ENCODE measurements at regions not wholly inside any gene's neighbourhood (a gene's known extent, or its start where the extent isn't known, plus 50 kb on each side); places are given as distances from the start of the nearest gene placed in this dataset.

GRCh38 chr4:35673137-35673536 lies 571.2 kb downstream of the ARAP2 start:
- Mint-ChIP-seq H3K4me1 (no peaks in the 10 kb centered on the region), H3K27me3 (ENCODE audit: low read depth) (no peaks in the 10 kb centered on the region), H3K27ac (no peak overlapping the region), H3K36me3 (ENCODE audit: insufficient read depth in 1 of 3, low read depth in 3 of 3) (no peaks in the 10 kb centered on the region), H3K9me3 (peaks cover 4 to 6% of the 10 kb centered on the region in 2 experiments; a peak in 2 of 5 replicates), H3K4me3 (no peak overlapping the region)
- Histone ChIP-seq H3K23me2 (ENCODE audit: insufficient read length, low read depth, low read length, poor library complexity, severe bottlenecking) (no peaks in the 10 kb centered on the region), H2BK12ac (ENCODE audit: insufficient read length, low read depth, low read length) (no peak overlapping the region), H3K27ac (ENCODE audit: insufficient read length, low read depth, low read length) (no peak overlapping the region), H2BK20ac (ENCODE audit: low read depth, low read length, poor library complexity, severe bottlenecking) (no peak overlapping the region), H3K27me3 (ENCODE audit: insufficient read depth, low read length) (no peaks in the 10 kb centered on the region), H3K18ac (ENCODE audit: insufficient read length, low read depth, low read length) (no peak overlapping the region), H3K23ac (ENCODE audit: insufficient read length, low read depth, low read length) (no peak overlapping the region), H3K9me3 (ENCODE audit: control insufficient read depth, low read depth, low read length) (no peaks in the 10 kb centered on the region), H3K79me1 (ENCODE audit: insufficient read depth, low read depth, low read length, poor library complexity, severe bottlenecking) (no peaks in the 10 kb centered on the region), H3K4me1 (ENCODE audit: insufficient read depth, low read length) (no peaks in the 10 kb centered on the region), H2BK5ac (ENCODE audit: insufficient read length, low read length) (no peak overlapping the region), H2AK5ac (ENCODE audit: insufficient read length, low read length) (no peak overlapping the region), H4K8ac (replicated peaks; ENCODE audit: insufficient read length, low read depth, low read length) (no peak overlapping the region), H3K79me2 (ENCODE audit: insufficient read depth, low read length) (no peaks in the 10 kb centered on the region), H4K20me1 (ENCODE audit: control insufficient read depth, insufficient read depth, insufficient read length) (no peaks in the 10 kb centered on the region), H4K91ac (ENCODE audit: insufficient read length, low read depth, low read length) (no peak overlapping the region), H3K14ac (ENCODE audit: insufficient read depth, low read length) (no peak overlapping the region), H2BK120ac (ENCODE audit: low read depth, low read length, poor library complexity, severe bottlenecking) (no peak overlapping the region), H3K56ac (ENCODE audit: insufficient read length, low read depth, low read length) (no peak overlapping the region), H3K9ac (ENCODE audit: extremely low read depth, insufficient read length, low read length) (no peak overlapping the region), H2BK15ac (ENCODE audit: low read depth, low read length) (no peak overlapping the region), H2AFZ (ENCODE audit: low read length) (no peak overlapping the region), H3K4me2 (ENCODE audit: insufficient read depth, insufficient read length, low read length) (no peak overlapping the region), H3T11ph (ENCODE audit: low read length) (no peak overlapping the region), H4K5ac (ENCODE audit: insufficient read length, low read depth, low read length) (no peak overlapping the region), H3K4ac (ENCODE audit: low read depth, low read length) (no peak overlapping the region)
- no peak for DNase-seq
- WGBS (ENCODE audit: extremely low coverage, insufficient read length, low lambda C conversion rate): no CpG with 5 or more reads among the region's 1 CpG
- TF ChIP-seq, protein P1, sequence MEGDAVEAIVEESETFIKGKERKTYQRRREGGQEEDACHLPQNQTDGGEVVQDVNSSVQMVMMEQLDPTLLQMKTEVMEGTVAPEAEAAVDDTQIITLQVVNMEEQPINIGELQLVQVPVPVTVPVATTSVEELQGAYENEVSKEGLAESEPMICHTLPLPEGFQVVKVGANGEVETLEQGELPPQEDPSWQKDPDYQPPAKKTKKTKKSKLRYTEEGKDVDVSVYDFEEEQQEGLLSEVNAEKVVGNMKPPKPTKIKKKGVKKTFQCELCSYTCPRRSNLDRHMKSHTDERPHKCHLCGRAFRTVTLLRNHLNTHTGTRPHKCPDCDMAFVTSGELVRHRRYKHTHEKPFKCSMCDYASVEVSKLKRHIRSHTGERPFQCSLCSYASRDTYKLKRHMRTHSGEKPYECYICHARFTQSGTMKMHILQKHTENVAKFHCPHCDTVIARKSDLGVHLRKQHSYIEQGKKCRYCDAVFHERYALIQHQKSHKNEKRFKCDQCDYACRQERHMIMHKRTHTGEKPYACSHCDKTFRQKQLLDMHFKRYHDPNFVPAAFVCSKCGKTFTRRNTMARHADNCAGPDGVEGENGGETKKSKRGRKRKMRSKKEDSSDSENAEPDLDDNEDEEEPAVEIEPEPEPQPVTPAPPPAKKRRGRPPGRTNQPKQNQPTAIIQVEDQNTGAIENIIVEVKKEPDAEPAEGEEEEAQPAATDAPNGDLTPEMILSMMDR (conservative IDR thresholded peaks at IDR 0.05): no peak

All from H9 (cell line).